Left ventricle myocardium inferior (tissue), 1 donor: ENCODE measurements at regions not wholly inside any gene's neighbourhood (a gene's known extent, or its start where the extent isn't known, plus 50 kb on each side); places are given as distances from the start of the nearest gene placed in this dataset.

Experiments
- DNase-seq: peaks from one replicate; pipeline ENCODE4 v3.0.0-alpha.2; 2020
- H3K27ac ChIP-seq: fragments of 200-600 bp; replicated peaks from 2 replicates; pipeline ENCODE4 v1.8.0; 2021
- H3K27me3 ChIP-seq: fragments of 200-600 bp; 2 replicates; pipeline ENCODE4 v1.8.0; 2021; ENCODE audit warnings: low read depth
- H3K36me3 ChIP-seq: fragments of 200-600 bp; 2 replicates; pipeline ENCODE4 v1.8.0; 2021
- H3K4me1 ChIP-seq: fragments of 200-600 bp; 2 replicates; pipeline ENCODE4 v1.8.0; 2021
- H3K4me3 ChIP-seq: fragments of 200-600 bp; 2 replicates; pipeline ENCODE4 v1.8.0; 2021; ENCODE audit warnings: mild to moderate bottlenecking, moderate library complexity
- H3K9me3 ChIP-seq: fragments of 200-600 bp; replicated peaks from 2 replicates; pipeline ENCODE4 v1.8.0; 2021
- CTCF ChIP-seq: fragments of 200-600 bp; IDR thresholded peaks from 2 replicates; pipeline ENCODE4 v1.8.0; 2021; ENCODE audit warnings: antibody characterized with exemption, mild to moderate bottlenecking, borderline replicate concordance
- intact Hi-C: fragments of 100-400 bp; cut with micrococcal nuclease; formaldehyde crosslinking; loops from one replicate; pipeline ENCODE4 v1.11.0; 2022
- donor health status: DM: no; HTN: yes; CAD: no; lungs with severe emphysema.

- no peak for DNase-seq
- H3K9me3 ChIP-seq = no peaks in the 10 kb centered on the region
- no peaks in the 10 kb centered on the region for H3K36me3 ChIP-seq
- intact Hi-C loops = no loop called here
- no peaks in the 10 kb centered on the region for H3K4me1 ChIP-seq
- H3K27ac ChIP-seq = no peak overlapping the region
- H3K4me3 ChIP-seq = no peak overlapping the region
- no peak for TF ChIP-seq CTCF
- H3K27me3 ChIP-seq = no peaks in the 10 kb centered on the region
Observed at GRCh38 chr1:169013821-169014220, 92.7 kb upstream of the ATP1B1 start.

GRCh38 chr1:169015464-169015863 lies 91.0 kb upstream of the ATP1B1 start:
- Histone ChIP-seq H3K36me3 (no peaks in the 10 kb centered on the region), H3K27ac (no peak overlapping the region), H3K9me3 (no peaks in the 10 kb centered on the region), H3K27me3 (no peaks in the 10 kb centered on the region), H3K4me3 (no peak overlapping the region), H3K4me1 (no peaks in the 10 kb centered on the region)
- no peak for TF ChIP-seq CTCF
- DNase-seq = no peak
- intact Hi-C loops = no loop called here

- Histone ChIP-seq H3K4me1 (no peaks in the 10 kb centered on the region), H3K9me3 (no peaks in the 10 kb centered on the region), H3K4me3 (no peak overlapping the region), H3K27me3 (no peaks in the 10 kb centered on the region), H3K36me3 (no peaks in the 10 kb centered on the region), H3K27ac (no peak overlapping the region)
- intact Hi-C loops = no loop called here
- TF ChIP-seq CTCF = no peak
- no peak for DNase-seq
Observed at GRCh38 chr1:169018751-169019150, 87.7 kb upstream of the ATP1B1 start.

DNA sequence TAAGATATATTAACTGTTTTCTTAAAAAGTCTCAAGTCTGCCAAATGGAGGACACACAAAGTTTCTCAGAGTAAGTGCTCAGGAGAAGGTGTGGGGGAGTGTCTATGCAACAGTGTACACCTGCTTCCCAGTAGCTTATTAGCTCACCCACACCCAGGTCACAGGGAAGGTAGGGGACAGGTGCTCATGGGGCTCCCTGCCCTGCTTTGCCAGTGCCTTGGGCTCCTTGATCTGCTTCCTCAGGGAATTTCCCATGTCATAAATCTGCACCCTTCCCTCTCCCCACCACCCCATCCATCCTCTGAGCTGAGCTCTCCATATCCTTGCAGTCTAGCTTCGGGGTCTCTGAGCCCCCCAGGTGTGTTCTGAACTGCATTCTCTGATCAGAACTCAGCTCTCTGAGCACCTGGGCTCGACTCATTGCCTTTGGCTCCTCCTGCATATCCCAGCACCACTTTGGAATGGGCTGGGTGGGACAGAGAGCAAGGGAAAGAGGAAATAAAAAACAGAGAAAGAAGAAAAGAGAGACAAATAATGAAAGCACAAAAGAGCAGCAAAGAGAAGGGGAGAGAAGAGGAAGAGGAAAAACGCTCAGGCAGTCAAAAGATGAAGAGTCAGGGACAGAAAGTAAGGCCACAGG lies 87.0 kb upstream of the ATP1B1 start:
- no peak for TF ChIP-seq CTCF
- Histone ChIP-seq H3K27ac (no peak overlapping the region), H3K27me3 (no peaks in the 10 kb centered on the region), H3K4me3 (no peak overlapping the region), H3K36me3 (no peaks in the 10 kb centered on the region), H3K9me3 (no peaks in the 10 kb centered on the region), H3K4me1 (no peaks in the 10 kb centered on the region)
- intact Hi-C loops = no loop called here
- DNase-seq = no peak

GRCh38 chr1:169020684-169021083 lies 85.8 kb upstream of the ATP1B1 start:
- no peaks in the 10 kb centered on the region for H3K36me3 ChIP-seq
- no peak overlapping the region for H3K4me3 ChIP-seq
- no peaks in the 10 kb centered on the region for H3K4me1 ChIP-seq
- TF ChIP-seq CTCF = no peak
- H3K27ac ChIP-seq = no peak overlapping the region
- intact Hi-C loops = no loop called here
- no peaks in the 10 kb centered on the region for H3K9me3 ChIP-seq
- no peaks in the 10 kb centered on the region for H3K27me3 ChIP-seq
- no peak for DNase-seq
